GM12878 (cell line): ENCODE measurements at regions not wholly inside any gene's neighbourhood (a gene's known extent, or its start where the extent isn't known, plus 50 kb on each side); places are given as distances from the start of the nearest gene placed in this dataset.

ENCODE experiments used
- ATAC-seq: fragments of 200-7000 bp; cut with Tn5 transposase; 3 replicates; pipeline ENCODE4 v1.9.1; 2020; ENCODE audit warnings: mild to moderate bottlenecking, moderate library complexity
- BruUV-seq: library from RNA; stranded (reverse); fragments of 400-500 nt; replicated peaks from 2 replicates; lab custom pipeline; 2021; lab: Mats Ljungman, UMichigan
- CTCF ChIA-PET: fragments of 300-600 bp; sonication (Branson Sonifier 250); formaldehyde crosslinking; extraction: SDS; loops from one replicate; lab custom pipeline; 2021; ENCODE audit warnings: inconsistent platforms; lab: Yijun Ruan, JAX
- POLR2A ChIA-PET: fragments of 350-600 bp; formaldehyde crosslinking; extraction: SDS; loops from one replicate; lab custom pipeline; 2021; ENCODE audit warnings: inconsistent platforms; lab: Charles Lee
- RAD21 ChIA-PET: fragments of 300-600 bp; sonication (Branson Sonifier 250); formaldehyde crosslinking; loops from one replicate; lab custom pipeline; 2023; ENCODE audit warnings: antibody characterized with exemption; ENCODE audit not compliant: unreplicated experiment; lab: Charles Lee
- SMC1A ChIA-PET: fragments of 300-600 bp; sonication (Branson Sonifier 250); formaldehyde crosslinking; loops from one replicate; lab custom pipeline; 2023; ENCODE audit not compliant: unreplicated experiment, uncharacterized antibody; lab: Charles Lee
- DNase-seq: peaks from one replicate; pipeline ENCODE4 v3.0.0-alpha.2; 2011; ENCODE audit warnings: low read depth, low spot score
- FAIRE-seq: peaks from 3 replicates; lab custom pipeline; 2011; peaks lifted over from hg19 to GRCh38; lab: Jason Lieb, UNC
- H2AFZ ChIP-seq: 2 replicates; pipeline ENCODE4 v1.6.0; 2011; ENCODE audit warnings: low read depth, low read length, control low read depth; ENCODE audit not compliant: control insufficient read depth
- H3K27ac ChIP-seq: 2 replicates; pipeline ENCODE4 v1.5.1; 2011; ENCODE audit warnings: control low read depth; ENCODE audit not compliant: control insufficient read depth, insufficient read depth
- H3K27me3 ChIP-seq, 2 experiments: replicated peaks in 1 of 2; 2 replicates each; pipeline versions ENCODE4 v1.6.0 to v1.6.1; 2011; ENCODE audit warnings: low read length in 1 of 2; ENCODE audit not compliant: control insufficient read depth in 2 of 2, insufficient read depth in 2 of 2
- H3K36me3 ChIP-seq, 2 experiments: 2 replicates each; pipeline ENCODE4 v1.5.1; 2011; ENCODE audit warnings: low read length in 1 of 2; ENCODE audit not compliant: control insufficient read depth in 2 of 2, insufficient read depth in 2 of 2
- H3K4me1 ChIP-seq: 2 replicates; pipeline ENCODE4 v1.6.1; 2011; ENCODE audit warnings: mild to moderate bottlenecking, low read length, moderate library complexity, mixed read lengths; ENCODE audit not compliant: control insufficient read depth, insufficient read depth
- H3K4me2 ChIP-seq: 2 replicates; pipeline ENCODE4 v1.6.0; 2011; ENCODE audit warnings: control low read depth; ENCODE audit not compliant: control insufficient read depth, insufficient read depth
- H3K4me3 ChIP-seq: fragments of 200-600 bp; sonication (generic); 2 replicates; pipeline ENCODE4 v1.5.1; 2016
- H3K79me2 ChIP-seq: 2 replicates; pipeline ENCODE4 v1.6.0; 2011; ENCODE audit warnings: low read length; ENCODE audit not compliant: control insufficient read depth, insufficient read depth
- H3K9ac ChIP-seq: 2 replicates; pipeline ENCODE4 v1.8.0; 2011; ENCODE audit warnings: low read length, control low read depth, mixed read lengths; ENCODE audit not compliant: control insufficient read depth, insufficient read depth
- H3K9me3 ChIP-seq: replicated peaks from 3 replicates; pipeline ENCODE4 v1.5.1; 2011; ENCODE audit warnings: mild to moderate bottlenecking, low read length; ENCODE audit not compliant: control insufficient read depth, insufficient read depth
- H4K20me1 ChIP-seq: 2 replicates; pipeline ENCODE4 v1.6.0; 2011; ENCODE audit not compliant: control insufficient read depth, insufficient read depth
- CHD4 ChIP-seq: fragments of 200-600 bp; sonication (generic); IDR thresholded peaks from 2 replicates; pipeline ENCODE4 v1.6.1; 2016; ENCODE audit warnings: mild to moderate bottlenecking
- EZH2 ChIP-seq: IDR thresholded peaks from 2 replicates; pipeline ENCODE4 v1.6.1; 2012; ENCODE audit warnings: low read depth, mild to moderate bottlenecking, control low read depth, inconsistent platforms, low read length, borderline replicate concordance; ENCODE audit not compliant: control insufficient read depth
- JUND ChIP-seq: IDR thresholded peaks from 2 replicates; pipeline ENCODE4 v1.6.1; 2012; ENCODE audit warnings: low read depth, mild to moderate bottlenecking, low read length, improper control_type of control experiment, moderate library complexity
- NFYA ChIP-seq: IDR thresholded peaks from 2 replicates; pipeline ENCODE4 v1.6.1; 2011; ENCODE audit warnings: low read depth, mild to moderate bottlenecking, low read length, improper control_type of control experiment, borderline replicate concordance
- POLR2AphosphoS5 ChIP-seq: IDR thresholded peaks from 2 replicates; pipeline ENCODE4 v1.6.1; 2011; ENCODE audit warnings: mild to moderate bottlenecking, low read length, inconsistent platforms
- SMAD5 ChIP-seq: IDR thresholded peaks from 2 replicates; pipeline ENCODE4 v1.6.1; 2016; ENCODE audit warnings: antibody characterized with exemption, low read depth
- YBX1 ChIP-seq: fragments of 450-650 bp; IDR thresholded peaks from 2 replicates; pipeline ENCODE4 v1.6.1; 2016; ENCODE audit warnings: antibody characterized with exemption
- WGBS: methylation state at CpG from one replicate; pipeline ENCODE4 v1.1.6; 2016; ENCODE audit warnings: low lambda C conversion rate; ENCODE audit not compliant: insufficient replicate concordance, insufficient coverage; ENCODE audit errors: missing lambda C conversion rate; 5-methylcytosine and 5-hydroxymethylcytosine counted together
- in situ Hi-C: fragments of 300-500 bp; cut with MboI; formaldehyde crosslinking; loops from 9 replicates; pipeline ENCODE4 v1.14.3; 2018; ENCODE audit warnings: mixed read lengths
- intact Hi-C: fragments of 100-400 bp; cut with micrococcal nuclease; formaldehyde crosslinking; loops from one replicate; pipeline ENCODE4 v1.14.2; 2022; ENCODE audit not compliant: unreplicated experiment

DNA sequence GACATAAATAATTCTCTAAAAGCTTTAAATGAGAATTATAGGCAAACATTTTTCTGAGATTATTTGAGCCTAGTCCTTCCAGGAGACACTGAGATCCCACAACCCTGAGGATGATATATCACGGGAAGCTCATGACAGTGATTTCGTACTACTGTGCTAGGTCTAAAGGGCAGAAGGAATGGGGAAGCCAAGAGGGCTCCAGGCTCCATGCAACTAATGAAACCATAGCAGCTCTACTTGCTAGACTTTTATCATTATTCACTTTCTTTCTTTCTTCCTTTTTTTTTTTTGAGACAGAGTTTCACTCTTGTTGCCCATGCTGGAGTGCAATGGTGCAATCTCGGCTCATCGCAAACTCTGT, 57.3 kb upstream of the SGK1 start (continued):
- TF ChIP-seq CHD4 (no peak), JUND (no peak), YBX1 (no peak), POLR2AphosphoS5 (no peak), EZH2 (no peak)

DNA sequence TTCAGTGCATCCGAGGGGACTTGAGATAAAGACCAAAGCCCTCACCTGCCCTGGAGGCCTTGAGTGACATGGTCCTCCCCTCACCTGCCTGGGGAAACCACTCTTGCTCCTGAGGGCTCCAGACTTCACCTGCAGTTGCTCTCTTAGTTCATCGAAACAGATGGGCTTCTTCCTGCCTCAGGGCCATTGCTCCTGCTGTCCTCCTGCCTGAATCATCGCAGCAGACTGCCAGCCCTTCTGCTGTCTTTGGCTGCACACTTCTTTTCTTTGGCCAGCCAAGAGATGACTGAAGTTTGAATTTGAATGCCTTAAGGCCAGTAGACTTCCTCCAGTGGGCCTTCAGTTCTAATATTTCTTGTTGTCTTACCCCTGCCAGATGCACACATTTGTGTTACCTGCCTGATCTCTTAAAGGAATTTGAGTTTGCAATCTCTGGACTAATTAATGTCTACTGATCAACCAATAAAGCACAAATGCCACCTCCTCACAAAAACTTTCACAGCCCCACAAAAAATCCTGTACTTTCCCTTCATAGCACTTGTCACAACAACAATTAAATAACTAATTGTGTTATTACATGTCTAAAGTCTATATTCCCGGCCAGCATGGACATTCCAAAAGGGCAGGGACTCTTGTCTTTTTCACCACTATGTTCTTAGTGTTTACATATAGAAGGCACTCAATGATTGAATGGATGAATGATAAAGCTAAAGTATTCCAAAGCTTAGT, 56.7 kb upstream of the SGK1 start:
- ATAC-seq: no peak
- H3K4me3 ChIP-seq: no peak overlapping the region
- in situ Hi-C loops: no loop called here
- TF ChIP-seq NFYA: no peak
- TF ChIP-seq SMAD5: no peak
- TF ChIP-seq, all 136 proteins: peak for 0
- ChIA-PET SMC1A (interaction anchor here (1.0 to 2.6 kb wide), 12 partner anchors 10 to 180 kb away, joined by 3 to 12 read pairs (median 6); no protein-coding TSS in a partner anchor), POLR2A (interaction anchor here (0.6 to 0.7 kb wide), 2 partner anchors 516 to 573 kb away, joined by 4 to 5 read pairs; no protein-coding TSS in a partner anchor), CTCF (interaction anchor here (1.1 to 1.8 kb wide), 6 partner anchors 10 to 201 kb away, joined by 3 to 7 read pairs (median 4); no protein-coding TSS in a partner anchor), RAD21 (interaction anchor here (0.9 to 3.0 kb wide), 12 partner anchors 11 to 245 kb away, joined by 3 to 32 read pairs (median 4); no protein-coding TSS in a partner anchor)
- Histone ChIP-seq H3K79me2 (no peaks in the 10 kb centered on the region), H4K20me1 (no peaks in the 10 kb centered on the region), H3K4me2 (no peak overlapping the region; the same call in 1 of the 2 replicates), H3K9ac (no peak overlapping the region), H3K27ac (no peak overlapping the region), H3K27me3 (no peaks in the 10 kb centered on the region), H3K9me3 (no peaks in the 10 kb centered on the region; the same call in 1 of the 3 replicates), H3K4me1 (peaks cover 30% of the 10 kb centered on the region), H3K36me3 (no peaks in the 10 kb centered on the region), H2AFZ (peak overlapping the region; percentile 43)
- intact Hi-C loops: loop anchor here (5.0 to 10.0 kb wide), 2 partner anchors 197 to 420 kb away; partner anchors contain the start of gene TBPL1
- no TSS peak for BruUV-seq
- WGBS: 76% methylated on average over 4 of the region's 4 CpGs
- FAIRE-seq (no peak), DNase-seq (no peak)
